MM.1S (cell line): ENCODE measurements at regions not wholly inside any gene's neighbourhood (a gene's known extent, or its start where the extent isn't known, plus 50 kb on each side); places are given as distances from the start of the nearest gene placed in this dataset.

Experiments
- DNase-seq: peaks from one replicate; pipeline ENCODE4 v3.0.0-alpha.2; 2015
- H2AFZ ChIP-seq: fragments of 300-600 bp; sonication (generic); 2 replicates; pipeline ENCODE4 v1.6.0; 2016; ENCODE audit warnings: antibody characterized with exemption, low read length
- H3F3A ChIP-seq: fragments of 300-600 bp; sonication (generic); 2 replicates; pipeline ENCODE4 v1.6.1; 2016; ENCODE audit warnings: mild to moderate bottlenecking, antibody characterized with exemption, low read length, moderate library complexity, mixed read lengths; ENCODE audit not compliant: insufficient read depth
- H3K27ac ChIP-seq: fragments of 300-600 bp; sonication (generic); 2 replicates; pipeline ENCODE4 v1.5.1; 2016; ENCODE audit warnings: mild to moderate bottlenecking, low read length
- H3K27me3 ChIP-seq: fragments of 300-600 bp; sonication (generic); replicated peaks from 2 replicates; pipeline ENCODE4 v1.6.0; 2016; ENCODE audit warnings: low read length; ENCODE audit not compliant: insufficient read depth
- H3K36me3 ChIP-seq: fragments of 300-600 bp; sonication (generic); replicated peaks from 2 replicates; pipeline ENCODE4 v1.6.1; 2016; ENCODE audit warnings: mild to moderate bottlenecking, low read length, mixed read lengths; ENCODE audit not compliant: insufficient read depth
- H3K4me1 ChIP-seq: fragments of 300-600 bp; sonication (generic); 2 replicates; pipeline ENCODE4 v1.6.1; 2016; ENCODE audit warnings: low read length, mixed read lengths
- H3K4me2 ChIP-seq: fragments of 300-600 bp; sonication (generic); 2 replicates; pipeline ENCODE4 v1.6.0; 2016; ENCODE audit warnings: low read depth, low read length
- H3K4me3 ChIP-seq: fragments of 300-600 bp; sonication (generic); 2 replicates; pipeline ENCODE4 v1.5.1; 2016; ENCODE audit warnings: low read length, mixed read lengths
- H3K79me2 ChIP-seq: fragments of 300-600 bp; sonication (generic); 2 replicates; pipeline ENCODE4 v1.6.1; 2016; ENCODE audit warnings: mixed run types, low read length, mixed read lengths
- H3K9ac ChIP-seq: fragments of 300-600 bp; sonication (generic); 2 replicates; pipeline ENCODE4 v1.6.1; 2016; ENCODE audit warnings: low read length, mixed read lengths
- H3K9me2 ChIP-seq: fragments of 300-600 bp; sonication (generic); replicated peaks from 2 replicates; pipeline ENCODE4 v1.6.1; 2016; ENCODE audit warnings: mild to moderate bottlenecking, low read length, mixed read lengths; ENCODE audit not compliant: insufficient read depth
- H3K9me3 ChIP-seq: fragments of 300-600 bp; sonication (generic); replicated peaks from 2 replicates; pipeline ENCODE4 v1.6.1; 2016; ENCODE audit warnings: mild to moderate bottlenecking, low read length, mixed read lengths; ENCODE audit not compliant: insufficient read depth
- H4K20me1 ChIP-seq: fragments of 300-600 bp; sonication (generic); 2 replicates; pipeline ENCODE4 v1.6.1; 2016; ENCODE audit warnings: mild to moderate bottlenecking, low read length, moderate library complexity, mixed read lengths; ENCODE audit not compliant: insufficient read depth
- EZH2 ChIP-seq: fragments of 300-600 bp; sonication (generic); optimal IDR thresholded peaks from 2 replicates; pipeline ENCODE3; 2017; ENCODE audit warnings: low read depth, mild to moderate bottlenecking, antibody characterized with exemption, low read length, mixed read lengths
- EZH2phosphoT487 ChIP-seq: fragments of 300-600 bp; sonication (generic); IDR thresholded peaks from 2 replicates; pipeline ENCODE4 v1.6.1; 2018; ENCODE audit warnings: antibody characterized with exemption, low read length
- TF ChIP-seq, protein P1 (sequence below): fragments of 300-600 bp; sonication (generic); IDR thresholded peaks from 2 replicates; pipeline ENCODE4 v1.5.1; 2016; ENCODE audit warnings: antibody characterized with exemption, low read length, mixed read lengths

DNA sequence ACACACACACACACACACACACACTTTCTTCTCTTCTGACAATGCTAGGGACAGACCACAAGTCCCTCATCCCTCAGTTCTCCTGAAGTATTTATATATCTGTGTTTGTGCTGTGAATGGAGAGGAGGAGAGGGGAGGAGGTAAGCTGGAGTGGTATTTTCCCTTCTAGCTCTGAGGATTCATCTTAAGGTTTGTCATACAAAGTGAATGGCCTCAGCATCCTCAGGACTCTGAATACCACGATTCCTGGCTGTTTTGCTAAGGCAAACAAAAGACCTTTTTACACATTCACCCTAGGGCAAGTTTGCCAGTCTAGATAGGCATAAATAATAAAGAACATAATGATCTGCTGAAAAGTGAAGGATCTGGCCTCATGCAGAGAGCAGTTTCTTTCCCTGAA lies 65.7 kb upstream of the CHMP2B start:
- Histone ChIP-seq H3K4me2 (no peak overlapping the region), H4K20me1 (no peaks in the 10 kb centered on the region), H3K9ac (no peak overlapping the region), H3K27me3 (no peaks in the 10 kb centered on the region), H3K79me2 (no peaks in the 10 kb centered on the region), H3K36me3 (no peaks in the 10 kb centered on the region), H2AFZ (no peak overlapping the region), H3F3A (no peaks in the 10 kb centered on the region), H3K9me2 (no peaks in the 10 kb centered on the region), H3K9me3 (no peaks in the 10 kb centered on the region), H3K27ac (no peak overlapping the region), H3K4me3 (no peak overlapping the region), H3K4me1 (no peaks in the 10 kb centered on the region)
- TF ChIP-seq EZH2phosphoT487 = no peak
- no peak for TF ChIP-seq EZH2
- TF ChIP-seq, protein P1, sequence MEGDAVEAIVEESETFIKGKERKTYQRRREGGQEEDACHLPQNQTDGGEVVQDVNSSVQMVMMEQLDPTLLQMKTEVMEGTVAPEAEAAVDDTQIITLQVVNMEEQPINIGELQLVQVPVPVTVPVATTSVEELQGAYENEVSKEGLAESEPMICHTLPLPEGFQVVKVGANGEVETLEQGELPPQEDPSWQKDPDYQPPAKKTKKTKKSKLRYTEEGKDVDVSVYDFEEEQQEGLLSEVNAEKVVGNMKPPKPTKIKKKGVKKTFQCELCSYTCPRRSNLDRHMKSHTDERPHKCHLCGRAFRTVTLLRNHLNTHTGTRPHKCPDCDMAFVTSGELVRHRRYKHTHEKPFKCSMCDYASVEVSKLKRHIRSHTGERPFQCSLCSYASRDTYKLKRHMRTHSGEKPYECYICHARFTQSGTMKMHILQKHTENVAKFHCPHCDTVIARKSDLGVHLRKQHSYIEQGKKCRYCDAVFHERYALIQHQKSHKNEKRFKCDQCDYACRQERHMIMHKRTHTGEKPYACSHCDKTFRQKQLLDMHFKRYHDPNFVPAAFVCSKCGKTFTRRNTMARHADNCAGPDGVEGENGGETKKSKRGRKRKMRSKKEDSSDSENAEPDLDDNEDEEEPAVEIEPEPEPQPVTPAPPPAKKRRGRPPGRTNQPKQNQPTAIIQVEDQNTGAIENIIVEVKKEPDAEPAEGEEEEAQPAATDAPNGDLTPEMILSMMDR = no peak
- DNase-seq = no peak

DNA sequence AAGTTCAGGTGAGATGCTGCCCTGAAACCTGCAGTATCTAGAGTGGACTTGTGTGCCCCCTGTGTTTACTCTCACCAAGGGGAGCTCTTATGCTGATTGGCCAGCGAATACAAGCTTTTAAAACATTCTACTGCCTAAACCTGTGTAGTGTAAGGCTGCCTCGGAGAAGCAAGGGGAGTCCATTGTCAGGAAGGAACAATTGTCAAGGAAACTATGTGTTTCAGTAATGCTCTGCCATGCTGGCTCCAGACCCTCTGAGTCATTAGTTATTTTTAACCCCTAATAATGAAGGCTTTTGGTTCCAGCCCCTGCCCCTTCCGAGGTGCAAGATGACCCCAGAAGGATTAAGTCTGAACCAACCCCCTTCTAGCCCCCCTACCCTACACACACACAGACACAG lies 66.1 kb upstream of the CHMP2B start:
- Histone ChIP-seq H3K9me3 (no peaks in the 10 kb centered on the region), H3K79me2 (no peaks in the 10 kb centered on the region), H3K4me3 (no peak overlapping the region), H3F3A (no peaks in the 10 kb centered on the region), H4K20me1 (no peaks in the 10 kb centered on the region), H3K4me1 (no peaks in the 10 kb centered on the region), H3K27me3 (no peaks in the 10 kb centered on the region), H3K27ac (no peak overlapping the region), H3K9me2 (no peaks in the 10 kb centered on the region), H3K4me2 (no peak overlapping the region), H3K9ac (no peak overlapping the region), H3K36me3 (no peaks in the 10 kb centered on the region), H2AFZ (no peak overlapping the region)
- DNase-seq = no peak
- TF ChIP-seq, protein P1 = no peak
- TF ChIP-seq EZH2 (no peak), EZH2phosphoT487 (no peak)

DNA sequence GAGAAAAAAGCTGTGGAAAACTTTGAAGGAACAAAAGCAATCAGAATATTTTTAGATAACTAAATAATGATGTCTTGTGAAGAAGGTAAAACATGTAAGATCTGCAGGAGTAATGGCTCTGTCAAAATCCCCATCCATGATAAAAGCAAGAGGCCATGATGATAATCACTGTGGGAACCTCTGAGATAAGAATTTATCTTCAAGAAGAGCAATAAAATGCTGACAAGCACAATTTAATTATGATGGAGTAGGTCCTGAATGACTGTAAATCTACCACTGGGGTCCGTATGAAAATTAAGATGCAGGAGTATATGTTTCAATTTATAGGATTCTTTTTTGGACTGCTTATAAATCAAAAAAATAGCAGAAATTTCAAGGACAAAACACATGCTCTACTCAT lies 68.3 kb upstream of the CHMP2B start:
- Histone ChIP-seq H3K4me3 (no peak overlapping the region), H4K20me1 (no peaks in the 10 kb centered on the region), H3F3A (no peaks in the 10 kb centered on the region), H3K4me1 (no peaks in the 10 kb centered on the region), H3K79me2 (no peaks in the 10 kb centered on the region), H3K9ac (no peak overlapping the region), H3K9me2 (no peaks in the 10 kb centered on the region), H3K36me3 (no peaks in the 10 kb centered on the region), H3K27me3 (no peaks in the 10 kb centered on the region), H3K9me3 (no peaks in the 10 kb centered on the region), H3K27ac (no peak overlapping the region), H2AFZ (no peak overlapping the region), H3K4me2 (no peak overlapping the region)
- no peak for DNase-seq
- no peak for TF ChIP-seq EZH2phosphoT487
- no peak for TF ChIP-seq EZH2
- TF ChIP-seq, protein P1 = no peak
